ENCODE measurements at regions not wholly inside any gene's neighbourhood (a gene's known extent, or its start where the extent isn't known, plus 50 kb on each side); places are given as distances from the start of the nearest gene placed in this dataset.

- TF ChIP-seq CTCF (IDR thresholded peaks at IDR 0.05) (no peak), POLR2A (IDR thresholded peaks at IDR 0.05) (no peak)
Measured at GRCh38 chr10:131683281-131683861, 217.4 kb upstream of the PPP2R2D start.
